Left lung (tissue), 4 donors: ENCODE measurements at regions not wholly inside any gene's neighbourhood (a gene's known extent, or its start where the extent isn't known, plus 50 kb on each side); places are given as distances from the start of the nearest gene placed in this dataset.

Experiments
- ATAC-seq: fragments of 200-7000 bp; cut with Tn5 transposase; one replicate; pipeline ENCODE4 v1.9.1; 2020; ENCODE audit warnings: moderate library complexity
- DNase-seq, 4 donors: peaks; one replicate each; pipeline ENCODE4 v3.0.0-alpha.2; 2013 to 2020
- H3K27ac ChIP-seq, 2 donors: fragments of 200-600 bp; sonication (generic) in 1 of 2; one replicate each; pipeline versions ENCODE4 v1.5.0 to v1.8.0; 2020 to 2021
- H3K27me3 ChIP-seq, 2 donors: fragments of 200-600 bp; sonication (generic) in 1 of 2; one replicate each; pipeline versions ENCODE4 v1.5.0 to v1.8.0; 2020 to 2021
- H3K36me3 ChIP-seq, 2 donors: fragments of 200-600 bp; sonication (generic) in 1 of 2; one replicate each; pipeline versions ENCODE4 v1.5.0 to v1.8.0; 2020 to 2021
- H3K4me1 ChIP-seq, 2 donors: fragments of 200-600 bp; one replicate each; pipeline ENCODE4 v1.8.0; 2021
- H3K4me3 ChIP-seq, 2 donors: fragments of 200-600 bp; sonication (generic) in 1 of 2; one replicate each; pipeline versions ENCODE4 v1.5.0 to v1.8.0; 2020 to 2021; ENCODE audit warnings: mild to moderate bottlenecking in 1 of 2
- H3K9me3 ChIP-seq, 2 donors: fragments of 200-600 bp; sonication (generic) in 1 of 2; one replicate each; pipeline versions ENCODE4 v1.5.0 to v1.8.0; 2020 to 2021
- intact Hi-C, 2 donors: fragments of 100-400 bp; cut with DNase I; formaldehyde crosslinking; loops; one replicate each; pipeline versions ENCODE4 v1.11.2 to v1.14.2; 2022
- TF ChIP-seq, protein P1 (sequence below), 2 donors: fragments of 200-600 bp; sonication (generic) in 1 of 2; IDR thresholded peaks; one replicate each; pipeline versions ENCODE4 v1.5.0 to v1.8.0; 2021; ENCODE audit warnings: antibody characterized with exemption in 2 of 2
- donor health status: DM: no; HTN: yes; CAD: no.
- donor health status: DM: no; HTN: no; CAD: no.

DNA sequence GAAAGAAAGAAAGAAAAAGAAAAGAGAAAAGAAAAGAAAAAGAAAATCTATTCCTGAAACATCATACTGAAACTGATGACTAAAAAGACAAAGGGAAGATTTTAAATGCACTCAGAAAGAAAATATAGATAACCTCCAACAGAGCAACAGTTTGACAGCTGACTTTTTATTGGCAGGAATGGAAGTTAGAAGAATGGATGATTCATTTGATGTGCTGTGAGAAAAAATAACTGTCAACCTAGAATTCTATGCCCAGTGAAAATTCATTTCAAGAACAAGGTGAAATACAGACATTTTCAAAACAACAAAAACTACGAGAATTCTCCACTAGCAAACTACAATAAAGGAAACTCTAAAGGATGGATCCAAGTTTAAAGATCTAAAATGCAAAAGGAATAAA, 50.5 kb upstream of the HSPA12A start:
- intact Hi-C loops = loop anchor here in 1 of 2 donors (10.0 kb wide), 1 partner anchor 382 kb away; no protein-coding TSS in a partner anchor

DNA sequence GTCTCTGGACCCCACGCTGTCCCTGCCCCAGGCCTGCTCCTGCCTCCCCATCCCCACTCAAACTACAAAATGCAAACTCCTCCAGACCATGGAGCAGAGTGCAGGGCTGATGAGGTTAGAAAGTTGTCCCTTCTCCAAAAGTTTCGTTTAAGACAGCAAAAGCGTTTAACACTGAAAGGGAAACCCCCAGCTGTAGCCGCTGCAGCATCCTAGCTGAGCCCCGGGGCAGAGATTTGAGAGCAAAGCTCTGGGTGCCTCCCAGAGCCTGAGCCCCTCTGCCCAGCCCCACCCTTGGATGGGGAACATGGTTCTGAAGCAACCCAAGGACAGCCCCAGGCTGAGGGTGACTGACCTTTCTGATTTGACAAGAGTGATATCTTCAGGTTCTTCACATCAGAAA, 52.8 kb upstream of the ENO4 start:
- H3K9me3 ChIP-seq = no peaks in the 10 kb centered on the region

More for the DNA sequence above, 50.5 kb upstream of the HSPA12A start:
- ATAC-seq (no peak), DNase-seq (no peak)
- Histone ChIP-seq H3K9me3 (no peaks in the 10 kb centered on the region), H3K4me3 (no peak overlapping the region), H3K36me3 (no peaks in the 10 kb centered on the region), H3K27ac (no peak overlapping the region), H3K4me1 (peaks cover 0 to under 1% of the 10 kb centered on the region in 2 donors), H3K27me3 (peaks cover 4 to 67% of the 10 kb centered on the region in 2 donors)
- TF ChIP-seq, protein P1, sequence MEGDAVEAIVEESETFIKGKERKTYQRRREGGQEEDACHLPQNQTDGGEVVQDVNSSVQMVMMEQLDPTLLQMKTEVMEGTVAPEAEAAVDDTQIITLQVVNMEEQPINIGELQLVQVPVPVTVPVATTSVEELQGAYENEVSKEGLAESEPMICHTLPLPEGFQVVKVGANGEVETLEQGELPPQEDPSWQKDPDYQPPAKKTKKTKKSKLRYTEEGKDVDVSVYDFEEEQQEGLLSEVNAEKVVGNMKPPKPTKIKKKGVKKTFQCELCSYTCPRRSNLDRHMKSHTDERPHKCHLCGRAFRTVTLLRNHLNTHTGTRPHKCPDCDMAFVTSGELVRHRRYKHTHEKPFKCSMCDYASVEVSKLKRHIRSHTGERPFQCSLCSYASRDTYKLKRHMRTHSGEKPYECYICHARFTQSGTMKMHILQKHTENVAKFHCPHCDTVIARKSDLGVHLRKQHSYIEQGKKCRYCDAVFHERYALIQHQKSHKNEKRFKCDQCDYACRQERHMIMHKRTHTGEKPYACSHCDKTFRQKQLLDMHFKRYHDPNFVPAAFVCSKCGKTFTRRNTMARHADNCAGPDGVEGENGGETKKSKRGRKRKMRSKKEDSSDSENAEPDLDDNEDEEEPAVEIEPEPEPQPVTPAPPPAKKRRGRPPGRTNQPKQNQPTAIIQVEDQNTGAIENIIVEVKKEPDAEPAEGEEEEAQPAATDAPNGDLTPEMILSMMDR (IDR thresholded peaks at IDR 0.05) = no peak

DNA sequence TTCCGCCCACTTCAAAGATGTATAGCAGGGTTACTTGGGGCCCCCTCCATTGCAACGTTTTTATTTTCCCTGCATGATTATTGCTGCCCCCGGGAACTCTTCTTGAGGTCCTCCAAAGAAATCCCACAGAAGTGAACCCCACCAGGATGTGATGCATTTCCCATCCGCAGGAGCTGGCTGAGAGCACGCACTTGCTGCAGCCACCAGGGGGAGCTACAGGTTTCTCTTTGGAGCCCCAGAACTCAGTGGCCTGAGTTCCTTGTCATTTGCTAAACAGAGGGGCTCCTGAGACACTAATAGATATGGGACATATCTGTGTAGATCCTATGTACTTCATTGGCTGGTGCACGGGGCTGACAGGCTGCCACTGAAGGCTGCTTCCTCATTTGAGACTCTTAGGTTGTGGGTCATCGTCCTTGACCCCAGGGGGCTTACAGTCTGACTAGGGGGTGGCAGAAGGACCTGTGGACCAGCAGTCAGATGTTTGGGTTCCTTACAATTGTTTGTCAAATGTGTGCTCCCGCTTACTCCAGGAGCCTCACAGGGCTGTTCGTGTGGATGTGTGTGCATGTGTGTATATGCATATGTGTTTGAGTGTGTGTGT, 52.3 kb upstream of the ENO4 start:
- Histone ChIP-seq H3K36me3 (no peaks in the 10 kb centered on the region), H3K27me3 (peaks cover 4 to 58% of the 10 kb centered on the region in 2 donors), H3K4me3 (no peak overlapping the region), H3K4me1 (no peaks in the 10 kb centered on the region), H3K27ac (no peak overlapping the region), H3K9me3 (no peaks in the 10 kb centered on the region)
- TF ChIP-seq, protein P1 (IDR thresholded peaks at IDR 0.05) = peak; percentile 80 to 87
- ATAC-seq (peak; percentile 90), DNase-seq (peak in 3 of 4 donors; percentile 62 to 85 (median 67))
- intact Hi-C loops = loop anchor here (5.0 to 10.0 kb wide), 2 partner anchors 378 to 380 kb away; no protein-coding TSS in a partner anchor

More for the DNA sequence above, 52.8 kb upstream of the ENO4 start:
- no peak for ATAC-seq
- TF ChIP-seq, protein P1 (IDR thresholded peaks at IDR 0.05) = no peak
- H3K4me1 ChIP-seq = no peaks in the 10 kb centered on the region
- DNase-seq = no peak
- H3K4me3 ChIP-seq = no peak overlapping the region
- H3K27ac ChIP-seq = no peak overlapping the region
- H3K36me3 ChIP-seq = no peaks in the 10 kb centered on the region
- intact Hi-C loops = loop anchor here (5.0 to 10.0 kb wide), 2 partner anchors 378 to 381 kb away; no protein-coding TSS in a partner anchor
- H3K27me3 ChIP-seq = peaks cover 4 to 62% of the 10 kb centered on the region in 2 donors

DNA sequence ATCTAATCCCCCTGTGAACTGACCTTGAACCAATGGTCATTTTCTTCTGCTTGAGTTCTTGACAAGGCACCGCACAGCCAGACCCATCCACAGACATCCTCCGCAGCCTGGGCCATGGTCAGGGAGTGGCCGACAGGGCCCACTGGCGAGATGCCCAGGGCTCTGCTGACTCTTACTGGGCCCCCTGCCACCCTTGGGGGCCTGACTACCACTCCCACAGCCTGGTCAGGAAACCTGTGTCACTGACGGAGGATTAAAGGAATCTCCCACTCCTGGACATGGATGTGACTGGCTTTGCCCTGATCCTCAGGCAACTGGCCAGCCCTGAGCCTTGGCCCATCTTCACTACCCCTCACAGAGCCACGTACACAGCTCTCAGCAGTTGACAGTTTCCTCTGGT, 50.4 kb upstream of the ENO4 start:
- Histone ChIP-seq H3K36me3 (no peaks in the 10 kb centered on the region), H3K27me3 (peaks cover 4 to 60% of the 10 kb centered on the region in 2 donors), H3K9me3 (no peaks in the 10 kb centered on the region), H3K4me3 (no peak overlapping the region), H3K27ac (no peak overlapping the region), H3K4me1 (no peaks in the 10 kb centered on the region)
- DNase-seq (no peak), ATAC-seq (no peak)
- TF ChIP-seq, protein P1 (IDR thresholded peaks at IDR 0.05) = no peak
- intact Hi-C loops = loop anchor here (5.0 to 10.0 kb wide), 2 partner anchors 376 to 378 kb away; no protein-coding TSS in a partner anchor
